H1 (cell line): ENCODE measurements at regions not wholly inside any gene's neighbourhood (a gene's known extent, or its start where the extent isn't known, plus 50 kb on each side); places are given as distances from the start of the nearest gene placed in this dataset.

ENCODE experiments used
- BACH1 ChIP-seq: IDR thresholded peaks from 2 replicates; pipeline ENCODE4 v1.6.1; 2012; ENCODE audit warnings: low read length, improper control_type of control experiment
- CBX8 ChIP-seq: fragments of 300-800, 300-1000 bp; sonication (generic); IDR thresholded peaks from 2 replicates; pipeline ENCODE4 v1.7.1; 2016; ENCODE audit warnings: low read depth, low read length, borderline replicate concordance
- CHD7 ChIP-seq: fragments of 300-600 bp; sonication (generic); IDR thresholded peaks from 2 replicates; pipeline ENCODE4 v1.7.1; 2012; ENCODE audit warnings: low read length, moderate library complexity, mild to moderate bottlenecking, inconsistent platforms; ENCODE audit not compliant: insufficient replicate concordance
- RNF2 ChIP-seq: fragments of 200-900, 300-1000 bp; sonication (generic); IDR thresholded peaks from 2 replicates; pipeline ENCODE4 v1.7.1; 2016; ENCODE audit warnings: borderline replicate concordance, low read depth, mild to moderate bottlenecking, antibody characterized with exemption, low read length; ENCODE audit not compliant: poor library complexity, severe bottlenecking; ENCODE audit errors: missing control alignments
- SP2 ChIP-seq: IDR thresholded peaks from 2 replicates; pipeline ENCODE4 v1.6.1; 2012; ENCODE audit warnings: mild to moderate bottlenecking, low read length, inconsistent platforms

GRCh38 chr11:15339302-15339701 is 224.6 kb downstream of the INSC start (continued):
- TF ChIP-seq CHD7 (no peak), BACH1 (no peak), SP2 (no peak), CBX8 (no peak), RNF2 (no peak)
